HEK293 (cell line): ENCODE measurements at regions not wholly inside any gene's neighbourhood (a gene's known extent, or its start where the extent isn't known, plus 50 kb on each side); places are given as distances from the start of the nearest gene placed in this dataset.

Experiments
- CTCF ChIA-PET: fragments of 350-600 bp; formaldehyde crosslinking; extraction: SDS; loops from one replicate; lab custom pipeline; 2021; ENCODE audit warnings: antibody characterized with exemption; lab: Yijun Ruan, JAX
- POLR2A ChIA-PET: fragments of 300-600 bp; formaldehyde crosslinking; extraction: SDS; loops from one replicate; lab custom pipeline; 2020; ENCODE audit warnings: antibody characterized with exemption, inconsistent platforms; lab: Yijun Ruan, JAX
- H3K27ac ChIP-seq: fragments of 200-500 bp; sonication (Bioruptor generic); 2 replicates; pipeline ENCODE4 v1.5.1; 2014; ENCODE audit warnings: low read depth, low read length, control low read depth, inconsistent platforms; ENCODE audit errors: extremely low read depth
- H3K36me3 ChIP-seq, 2 experiments: fragments of 200-500 bp in 1 of 2; sonication (Bioruptor generic) in 1 of 2; 1 replicate in 1 of 2; 2 replicates in 1 of 2; pipeline ENCODE4 v1.5.1; 2014 to 2017; ENCODE audit warnings: inconsistent platforms in 2 of 2, low read length in 2 of 2; ENCODE audit not compliant: control insufficient read depth in 2 of 2, insufficient read depth in 1 of 2
- H3K4me1 ChIP-seq: fragments of 200-500 bp; sonication (Bioruptor generic); 2 replicates; pipeline ENCODE4 v1.5.1; 2014; ENCODE audit warnings: mild to moderate bottlenecking, low read length, inconsistent platforms; ENCODE audit not compliant: control insufficient read depth, insufficient read depth
- H3K4me3 ChIP-seq: 2 replicates; pipeline ENCODE4 v1.5.1; 2011; ENCODE audit warnings: low read depth, mild to moderate bottlenecking, control low read depth, low read length, moderate library complexity
- H3K9me3 ChIP-seq: fragments of 200-500 bp; sonication (Bioruptor generic); 2 replicates; pipeline ENCODE4 v1.5.1; 2014; ENCODE audit warnings: low read depth, low read length, inconsistent platforms; ENCODE audit not compliant: control insufficient read depth, insufficient read depth
- GLIS2 ChIP-seq: fragments of 450-650 bp; formaldehyde crosslinking; IDR thresholded peaks from 2 replicates; pipeline ENCODE4 v1.5.1; 2016; ENCODE audit warnings: missing biosample characterization, missing genetic modification characterization
- KLF16 ChIP-seq: fragments of 450-650 bp; formaldehyde crosslinking; IDR thresholded peaks from 2 replicates; pipeline ENCODE4 v1.5.1; 2017; ENCODE audit warnings: missing biosample characterization, missing genetic modification characterization
- TCF7L2 ChIP-seq: IDR thresholded peaks from 2 replicates; pipeline ENCODE4 v1.6.1; 2011; ENCODE audit warnings: low read depth, mild to moderate bottlenecking, inconsistent platforms, low read length, moderate library complexity, borderline replicate concordance
- TRIM28 ChIP-seq: IDR thresholded peaks from 2 replicates; pipeline ENCODE4 v1.6.1; 2011; ENCODE audit warnings: low read length, control low read depth, borderline replicate concordance
- WT1 ChIP-seq: fragments of 450-650 bp; formaldehyde crosslinking; IDR thresholded peaks from 2 replicates; pipeline ENCODE4 v1.5.1; 2016; ENCODE audit warnings: missing biosample characterization, missing genetic modification characterization
- ZBTB17 ChIP-seq: fragments of 450-650 bp; formaldehyde crosslinking; IDR thresholded peaks from 2 replicates; pipeline ENCODE4 v1.5.1; 2016; ENCODE audit warnings: missing biosample characterization, missing genetic modification characterization
- ZFP37 ChIP-seq: fragments of 450-650 bp; formaldehyde crosslinking; IDR thresholded peaks from 2 replicates; pipeline ENCODE4 v1.5.1; 2016; ENCODE audit warnings: missing biosample characterization, missing genetic modification characterization
- ZFP41 ChIP-seq: fragments of 450-650 bp; formaldehyde crosslinking; IDR thresholded peaks from 2 replicates; pipeline ENCODE4 v1.5.1; 2016; ENCODE audit warnings: missing biosample characterization, missing genetic modification characterization, borderline replicate concordance
- ZNF202 ChIP-seq: fragments of 450-650 bp; formaldehyde crosslinking; IDR thresholded peaks from 2 replicates; pipeline ENCODE4 v1.5.1; 2016; ENCODE audit warnings: missing biosample characterization, missing genetic modification characterization, borderline replicate concordance
- ZNF223 ChIP-seq: fragments of 450-650 bp; formaldehyde crosslinking; IDR thresholded peaks from 2 replicates; pipeline ENCODE4 v1.5.1; 2016; ENCODE audit warnings: missing biosample characterization, missing genetic modification characterization
- ZNF473 ChIP-seq: fragments of 450-650 bp; formaldehyde crosslinking; IDR thresholded peaks from 2 replicates; pipeline ENCODE4 v1.5.1; 2017; ENCODE audit warnings: missing biosample characterization, missing genetic modification characterization
- ZNF555 ChIP-seq: fragments of 450-650 bp; formaldehyde crosslinking; conservative IDR thresholded peaks from 2 replicates; pipeline ENCODE4 v1.5.1; 2017; ENCODE audit warnings: missing biosample characterization, mild to moderate bottlenecking, missing genetic modification characterization, inconsistent platforms
- ZNF777 ChIP-seq: fragments of 450-650 bp; formaldehyde crosslinking; IDR thresholded peaks from 2 replicates; pipeline ENCODE4 v1.5.1; 2017; ENCODE audit warnings: missing biosample characterization, missing genetic modification characterization, borderline replicate concordance
- ZNF830 ChIP-seq: fragments of 450-650 bp; IDR thresholded peaks from 2 replicates; pipeline ENCODE4 v1.5.0; 2018; ENCODE audit warnings: missing biosample characterization, missing genetic modification characterization, low read depth, mild to moderate bottlenecking, moderate library complexity
- ZSCAN23 ChIP-seq: fragments of 450-650 bp; formaldehyde crosslinking; IDR thresholded peaks from 2 replicates; pipeline ENCODE4 v1.5.1; 2016; ENCODE audit warnings: missing biosample characterization, missing genetic modification characterization
- TF ChIP-seq, protein P1 (sequence below): fragments of 450-650 bp; formaldehyde crosslinking; IDR thresholded peaks from 2 replicates; pipeline ENCODE4 v1.5.1; 2016; ENCODE audit warnings: missing biosample characterization, missing genetic modification characterization
- TF ChIP-seq, protein P2 (sequence below): fragments of 450-650 bp; formaldehyde crosslinking; IDR thresholded peaks from 2 replicates; pipeline ENCODE4 v1.5.1; 2017; ENCODE audit warnings: missing biosample characterization, missing genetic modification characterization
- TF ChIP-seq, protein P3 (sequence below): fragments of 450-650 bp; IDR thresholded peaks from 2 replicates; pipeline ENCODE4 v1.5.1; 2018; ENCODE audit warnings: missing biosample characterization, mild to moderate bottlenecking, missing genetic modification characterization
- TF ChIP-seq, protein P4 (sequence below): fragments of 450-650 bp; formaldehyde crosslinking; IDR thresholded peaks from 2 replicates; pipeline ENCODE4 v1.5.1; 2016; ENCODE audit warnings: missing biosample characterization, missing genetic modification characterization

DNA sequence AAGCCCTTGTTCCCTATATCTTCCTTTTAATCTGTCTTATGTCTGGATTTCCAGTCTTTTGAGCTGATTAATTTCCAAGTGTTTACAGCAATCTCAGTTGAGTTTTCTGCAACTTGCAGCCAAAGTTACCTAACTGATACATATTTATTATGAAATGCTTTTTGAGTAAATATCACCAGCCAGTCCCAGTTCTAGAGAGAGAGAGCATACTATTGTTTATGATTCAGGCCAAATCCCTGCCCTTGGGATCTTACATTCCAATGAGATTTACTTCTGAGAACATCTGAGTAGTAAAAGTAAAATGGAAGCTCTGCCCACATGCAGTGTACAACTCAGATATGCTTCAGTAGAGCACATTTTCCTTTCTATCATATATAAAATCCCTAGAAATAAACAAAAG lies 661.7 kb downstream of the KCTD16 start:
- no peaks in the 10 kb centered on the region for H3K9me3 ChIP-seq
- TF ChIP-seq ZNF555 (tag by site-specific recombination) (no peak), ZNF777 (tag by site-specific recombination) (no peak)
- TF ChIP-seq, protein P1, sequence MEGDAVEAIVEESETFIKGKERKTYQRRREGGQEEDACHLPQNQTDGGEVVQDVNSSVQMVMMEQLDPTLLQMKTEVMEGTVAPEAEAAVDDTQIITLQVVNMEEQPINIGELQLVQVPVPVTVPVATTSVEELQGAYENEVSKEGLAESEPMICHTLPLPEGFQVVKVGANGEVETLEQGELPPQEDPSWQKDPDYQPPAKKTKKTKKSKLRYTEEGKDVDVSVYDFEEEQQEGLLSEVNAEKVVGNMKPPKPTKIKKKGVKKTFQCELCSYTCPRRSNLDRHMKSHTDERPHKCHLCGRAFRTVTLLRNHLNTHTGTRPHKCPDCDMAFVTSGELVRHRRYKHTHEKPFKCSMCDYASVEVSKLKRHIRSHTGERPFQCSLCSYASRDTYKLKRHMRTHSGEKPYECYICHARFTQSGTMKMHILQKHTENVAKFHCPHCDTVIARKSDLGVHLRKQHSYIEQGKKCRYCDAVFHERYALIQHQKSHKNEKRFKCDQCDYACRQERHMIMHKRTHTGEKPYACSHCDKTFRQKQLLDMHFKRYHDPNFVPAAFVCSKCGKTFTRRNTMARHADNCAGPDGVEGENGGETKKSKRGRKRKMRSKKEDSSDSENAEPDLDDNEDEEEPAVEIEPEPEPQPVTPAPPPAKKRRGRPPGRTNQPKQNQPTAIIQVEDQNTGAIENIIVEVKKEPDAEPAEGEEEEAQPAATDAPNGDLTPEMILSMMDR (tag by site-specific recombination), result no peak

DNA sequence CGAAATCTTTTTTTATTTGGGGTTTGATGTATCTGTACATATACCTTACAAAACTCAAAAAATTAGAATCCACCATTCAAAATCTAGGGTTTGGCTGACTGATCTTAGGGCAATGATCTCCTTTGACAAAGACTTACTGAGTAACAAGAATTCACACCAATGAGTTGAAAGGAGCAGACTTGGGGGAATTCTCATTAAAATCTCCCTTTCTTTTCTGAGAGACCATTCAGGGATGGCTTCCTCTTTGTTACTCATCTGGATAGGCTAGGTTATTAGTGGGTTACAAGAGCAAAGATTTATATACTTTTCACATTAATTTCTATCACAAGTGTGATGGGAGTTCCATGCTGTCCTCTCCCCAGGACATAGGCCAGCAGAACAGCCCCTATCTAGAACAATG lies 661.0 kb downstream of the KCTD16 start:
- no peaks in the 10 kb centered on the region for H3K9me3 ChIP-seq
- ChIA-PET CTCF (no interaction called here), POLR2A (no interaction called here)
- no peaks in the 10 kb centered on the region for H3K4me1 ChIP-seq
- no peak overlapping the region for H3K27ac ChIP-seq
- H3K4me3 ChIP-seq, result no peak overlapping the region
- no peak for TF ChIP-seq ZNF830 (tag by site-specific recombination)
- no peak for TF ChIP-seq WT1 (tag by site-specific recombination)
- no peak for TF ChIP-seq ZNF223 (tag by site-specific recombination)
- TF ChIP-seq KLF16 (tag by site-specific recombination), result no peak
- TF ChIP-seq, protein P2, sequence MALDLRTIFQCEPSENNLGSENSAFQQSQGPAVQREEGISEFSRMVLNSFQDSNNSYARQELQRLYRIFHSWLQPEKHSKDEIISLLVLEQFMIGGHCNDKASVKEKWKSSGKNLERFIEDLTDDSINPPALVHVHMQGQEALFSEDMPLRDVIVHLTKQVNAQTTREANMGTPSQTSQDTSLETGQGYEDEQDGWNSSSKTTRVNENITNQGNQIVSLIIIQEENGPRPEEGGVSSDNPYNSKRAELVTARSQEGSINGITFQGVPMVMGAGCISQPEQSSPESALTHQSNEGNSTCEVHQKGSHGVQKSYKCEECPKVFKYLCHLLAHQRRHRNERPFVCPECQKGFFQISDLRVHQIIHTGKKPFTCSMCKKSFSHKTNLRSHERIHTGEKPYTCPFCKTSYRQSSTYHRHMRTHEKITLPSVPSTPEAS (tag by site-specific recombination), result no peak
- TF ChIP-seq ZFP41 (tag by site-specific recombination), result no peak
- no peak for TF ChIP-seq ZBTB17 (tag by site-specific recombination)
- TF ChIP-seq TRIM28, result no peak
- TF ChIP-seq ZNF473 (tag by site-specific recombination), result no peak
- TF ChIP-seq, protein P3, sequence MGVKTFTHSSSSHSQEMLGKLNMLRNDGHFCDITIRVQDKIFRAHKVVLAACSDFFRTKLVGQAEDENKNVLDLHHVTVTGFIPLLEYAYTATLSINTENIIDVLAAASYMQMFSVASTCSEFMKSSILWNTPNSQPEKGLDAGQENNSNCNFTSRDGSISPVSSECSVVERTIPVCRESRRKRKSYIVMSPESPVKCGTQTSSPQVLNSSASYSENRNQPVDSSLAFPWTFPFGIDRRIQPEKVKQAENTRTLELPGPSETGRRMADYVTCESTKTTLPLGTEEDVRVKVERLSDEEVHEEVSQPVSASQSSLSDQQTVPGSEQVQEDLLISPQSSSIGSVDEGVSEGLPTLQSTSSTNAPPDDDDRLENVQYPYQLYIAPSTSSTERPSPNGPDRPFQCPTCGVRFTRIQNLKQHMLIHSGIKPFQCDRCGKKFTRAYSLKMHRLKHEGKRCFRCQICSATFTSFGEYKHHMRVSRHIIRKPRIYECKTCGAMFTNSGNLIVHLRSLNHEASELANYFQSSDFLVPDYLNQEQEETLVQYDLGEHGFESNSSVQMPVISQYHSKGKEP (tag by site-specific recombination), result no peak
- TF ChIP-seq ZNF202, result no peak
- TF ChIP-seq ZSCAN23 (tag by site-specific recombination), result no peak
- no peak for TF ChIP-seq TCF7L2
- no peak for TF ChIP-seq ZFP37 (tag by site-specific recombination)
- TF ChIP-seq, protein P4, sequence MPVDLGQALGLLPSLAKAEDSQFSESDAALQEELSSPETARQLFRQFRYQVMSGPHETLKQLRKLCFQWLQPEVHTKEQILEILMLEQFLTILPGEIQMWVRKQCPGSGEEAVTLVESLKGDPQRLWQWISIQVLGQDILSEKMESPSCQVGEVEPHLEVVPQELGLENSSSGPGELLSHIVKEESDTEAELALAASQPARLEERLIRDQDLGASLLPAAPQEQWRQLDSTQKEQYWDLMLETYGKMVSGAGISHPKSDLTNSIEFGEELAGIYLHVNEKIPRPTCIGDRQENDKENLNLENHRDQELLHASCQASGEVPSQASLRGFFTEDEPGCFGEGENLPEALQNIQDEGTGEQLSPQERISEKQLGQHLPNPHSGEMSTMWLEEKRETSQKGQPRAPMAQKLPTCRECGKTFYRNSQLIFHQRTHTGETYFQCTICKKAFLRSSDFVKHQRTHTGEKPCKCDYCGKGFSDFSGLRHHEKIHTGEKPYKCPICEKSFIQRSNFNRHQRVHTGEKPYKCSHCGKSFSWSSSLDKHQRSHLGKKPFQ, result no peak
- no peak for TF ChIP-seq GLIS2 (tag by site-specific recombination)
- H3K36me3 ChIP-seq, result no peaks in the 10 kb centered on the region

More for the DNA sequence above, 661.7 kb downstream of the KCTD16 start:
- POLR2A ChIA-PET, result no interaction called here
- no peak overlapping the region for H3K4me3 ChIP-seq
- no peaks in the 10 kb centered on the region for H3K4me1 ChIP-seq
- no peaks in the 10 kb centered on the region for H3K36me3 ChIP-seq
- H3K27ac ChIP-seq, result no peak overlapping the region
- CTCF ChIA-PET, result no interaction called here
